ENCODE measurements at regions not wholly inside any gene's neighbourhood (a gene's known extent, or its start where the extent isn't known, plus 50 kb on each side); places are given as distances from the start of the nearest gene placed in this dataset.

- no peak for TF ChIP-seq CTCF (IDR thresholded peaks at IDR 0.05)
- TF ChIP-seq EP300 (IDR thresholded peaks at IDR 0.05): no peak
- no peak for TF ChIP-seq POLR2AphosphoS5 (IDR thresholded peaks at IDR 0.05)
- no peak for TF ChIP-seq POLR2A (IDR thresholded peaks at IDR 0.05; ENCODE audit: low read depth)
Observed at GRCh38 chr5:24118351-24118750, 526.4 kb downstream of the CDH10 start.

Data from esophagus muscularis mucosa (tissue), 4 donors.